ENCODE measurements at regions not wholly inside any gene's neighbourhood (a gene's known extent, or its start where the extent isn't known, plus 50 kb on each side); places are given as distances from the start of the nearest gene placed in this dataset.

GRCh38 chr5:28523416-28523815, 1485.0 kb upstream of the CDH9 start:
- H3K27ac ChIP-seq, result no peak overlapping the region

GRCh38 chr5:28517691-28518090, 1479.3 kb upstream of the CDH9 start:
- TF ChIP-seq CTCF (IDR thresholded peaks at IDR 0.05), result no peak
- H3K27ac ChIP-seq, result no peak overlapping the region

More at GRCh38 chr5:28523416-28523815, 1485.0 kb upstream of the CDH9 start:
- TF ChIP-seq CTCF (IDR thresholded peaks at IDR 0.05), result no peak
- no peak for TF ChIP-seq ZFX (IDR thresholded peaks at IDR 0.05; ENCODE audit: borderline replicate concordance)

GRCh38 chr5:28516722-28517121, 1478.3 kb upstream of the CDH9 start:
- H3K27ac ChIP-seq, result no peak overlapping the region
- TF ChIP-seq CTCF (IDR thresholded peaks at IDR 0.05), result no peak
- no peak for TF ChIP-seq ZFX (IDR thresholded peaks at IDR 0.05; ENCODE audit: borderline replicate concordance)

GRCh38 chr5:28512648-28513047, 1474.3 kb upstream of the CDH9 start:
- TF ChIP-seq ZFX (IDR thresholded peaks at IDR 0.05; ENCODE audit: borderline replicate concordance), result no peak
- no peak for TF ChIP-seq CTCF (IDR thresholded peaks at IDR 0.05)

GRCh38 chr5:28505121-28505520, 1466.7 kb upstream of the CDH9 start:
- no peak for TF ChIP-seq ZFX (IDR thresholded peaks at IDR 0.05; ENCODE audit: borderline replicate concordance)
- H3K27ac ChIP-seq, result no peak overlapping the region

More at GRCh38 chr5:28512648-28513047, 1474.3 kb upstream of the CDH9 start:
- H3K27ac ChIP-seq, result no peak overlapping the region

GRCh38 chr5:28500511-28500910, 1462.1 kb upstream of the CDH9 start:
- H3K27ac ChIP-seq, result no peak overlapping the region
- TF ChIP-seq ZFX (IDR thresholded peaks at IDR 0.05; ENCODE audit: borderline replicate concordance) (no peak), CTCF (IDR thresholded peaks at IDR 0.05) (no peak)

- TF ChIP-seq ZFX (IDR thresholded peaks at IDR 0.05; ENCODE audit: borderline replicate concordance) (no peak), CTCF (IDR thresholded peaks at IDR 0.05) (no peak)
- H3K27ac ChIP-seq, result no peak overlapping the region
Observed at GRCh38 chr5:28499766-28500290, 1461.4 kb upstream of the CDH9 start.

GRCh38 chr5:28495876-28496275, 1457.5 kb upstream of the CDH9 start:
- no peak for TF ChIP-seq ZFX (IDR thresholded peaks at IDR 0.05; ENCODE audit: borderline replicate concordance)
- no peak for TF ChIP-seq CTCF (IDR thresholded peaks at IDR 0.05)
- no peak overlapping the region for H3K27ac ChIP-seq
